NB4 (cell line): ENCODE measurements at regions not wholly inside any gene's neighbourhood (a gene's known extent, or its start where the extent isn't known, plus 50 kb on each side); places are given as distances from the start of the nearest gene placed in this dataset.

ENCODE experiments used
- POLR2A ChIP-seq: IDR thresholded peaks from 2 replicates; pipeline ENCODE4 v1.6.1; 2011; ENCODE audit warnings: mild to moderate bottlenecking; ENCODE audit not compliant: insufficient read length; ENCODE audit errors: extremely low read depth
- TF ChIP-seq, protein P1 (sequence below): IDR thresholded peaks from one replicate; pipeline ENCODE4 v1.5.1; 2012; ENCODE audit warnings: low read depth, low read length

DNA sequence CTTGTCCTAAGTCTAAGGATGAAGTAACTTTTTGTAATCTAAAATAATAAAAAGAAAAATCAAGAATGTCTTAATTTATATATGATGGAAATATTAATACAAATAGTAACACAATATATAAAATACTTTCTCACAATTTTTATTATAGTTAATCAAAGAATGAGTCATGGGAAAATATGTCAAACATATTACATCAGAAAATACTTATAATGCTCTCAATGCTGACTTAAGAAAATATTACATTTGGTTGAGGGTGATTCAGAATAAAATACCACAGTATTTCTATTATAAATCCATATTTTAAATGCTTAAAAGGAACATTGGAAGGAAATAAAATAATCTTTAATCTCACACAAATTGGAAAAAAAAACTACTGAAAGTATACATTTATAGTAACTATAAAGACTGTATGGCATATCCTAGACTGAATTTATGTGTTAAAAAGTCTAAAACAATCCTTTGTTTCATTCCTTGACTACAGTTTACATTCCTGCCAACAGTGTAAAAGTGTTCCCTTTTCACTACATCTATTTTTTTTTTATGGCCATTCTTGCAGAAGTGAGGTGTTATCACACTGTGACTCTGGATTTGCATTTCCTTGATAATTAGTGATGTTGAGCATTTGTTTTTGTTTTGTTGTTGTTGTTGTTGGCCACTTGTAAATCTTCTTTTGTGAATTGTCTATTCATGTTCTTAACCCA, 1573.5 kb upstream of the ACVR2A start:
- TF ChIP-seq, protein P1, sequence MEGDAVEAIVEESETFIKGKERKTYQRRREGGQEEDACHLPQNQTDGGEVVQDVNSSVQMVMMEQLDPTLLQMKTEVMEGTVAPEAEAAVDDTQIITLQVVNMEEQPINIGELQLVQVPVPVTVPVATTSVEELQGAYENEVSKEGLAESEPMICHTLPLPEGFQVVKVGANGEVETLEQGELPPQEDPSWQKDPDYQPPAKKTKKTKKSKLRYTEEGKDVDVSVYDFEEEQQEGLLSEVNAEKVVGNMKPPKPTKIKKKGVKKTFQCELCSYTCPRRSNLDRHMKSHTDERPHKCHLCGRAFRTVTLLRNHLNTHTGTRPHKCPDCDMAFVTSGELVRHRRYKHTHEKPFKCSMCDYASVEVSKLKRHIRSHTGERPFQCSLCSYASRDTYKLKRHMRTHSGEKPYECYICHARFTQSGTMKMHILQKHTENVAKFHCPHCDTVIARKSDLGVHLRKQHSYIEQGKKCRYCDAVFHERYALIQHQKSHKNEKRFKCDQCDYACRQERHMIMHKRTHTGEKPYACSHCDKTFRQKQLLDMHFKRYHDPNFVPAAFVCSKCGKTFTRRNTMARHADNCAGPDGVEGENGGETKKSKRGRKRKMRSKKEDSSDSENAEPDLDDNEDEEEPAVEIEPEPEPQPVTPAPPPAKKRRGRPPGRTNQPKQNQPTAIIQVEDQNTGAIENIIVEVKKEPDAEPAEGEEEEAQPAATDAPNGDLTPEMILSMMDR = no peak
- TF ChIP-seq POLR2A = no peak
